GM18870 (cell line): ENCODE measurements at regions not wholly inside any gene's neighbourhood (a gene's known extent, or its start where the extent isn't known, plus 50 kb on each side); places are given as distances from the start of the nearest gene placed in this dataset.
"Not testable (repeated sequence)": the region's sequence is repeated elsewhere in the genome, so short reads cannot be mapped to it uniquely, and the experiment has no call there.

Experiments used
- ATAC-seq: cut with Tn5 transposase; IDR thresholded peaks from one replicate; pipeline ENCODE4 v1.9.1; 2021; ENCODE audit warnings: moderate library complexity; ENCODE audit not compliant: unreplicated experiment

GRCh38 chr6:8879334-8879733 lies 444.0 kb upstream of the SLC35B3 start:
- no peak for ATAC-seq

- ATAC-seq, result no peak
Measured at GRCh38 chr6:8875986-8876385, 440.6 kb upstream of the SLC35B3 start.

- no peak for ATAC-seq
Measured at GRCh38 chr6:8872589-8872988, 437.2 kb upstream of the SLC35B3 start.

GRCh38 chr6:8865451-8865850 lies 430.1 kb upstream of the SLC35B3 start:
- no peak for ATAC-seq

GRCh38 chr6:8860671-8861070 lies 425.3 kb upstream of the SLC35B3 start:
- no peak for ATAC-seq

GRCh38 chr6:8859501-8859900 lies 424.2 kb upstream of the SLC35B3 start:
- no peak for ATAC-seq

GRCh38 chr6:8858854-8859331 lies 423.5 kb upstream of the SLC35B3 start:
- ATAC-seq, result no peak

- ATAC-seq, result no peak
Measured at GRCh38 chr6:8857160-8857559, 421.8 kb upstream of the SLC35B3 start.

GRCh38 chr6:8855411-8855810 lies 420.1 kb upstream of the SLC35B3 start:
- no peak for ATAC-seq

GRCh38 chr6:8852332-8852731 lies 417.0 kb upstream of the SLC35B3 start:
- no peak for ATAC-seq

- ATAC-seq, result peak; percentile 64
Measured at GRCh38 chr6:8846680-8847079, 411.3 kb upstream of the SLC35B3 start.

- no peak for ATAC-seq
Measured at GRCh38 chr6:8845690-8846089, 410.3 kb upstream of the SLC35B3 start.

- ATAC-seq, result no peak
Measured at GRCh38 chr6:8844968-8845367, 409.6 kb upstream of the SLC35B3 start.

- no peak for ATAC-seq
Measured at GRCh38 chr6:8839626-8840025, 404.3 kb upstream of the SLC35B3 start.

GRCh38 chr6:8837343-8837742 lies 402.0 kb upstream of the SLC35B3 start:
- ATAC-seq, result no peak

GRCh38 chr6:8832695-8833094 lies 397.4 kb upstream of the SLC35B3 start:
- not testable (repeated sequence) for ATAC-seq

GRCh38 chr6:8831366-8832152 lies 396.2 kb upstream of the SLC35B3 start:
- ATAC-seq, result no peak

GRCh38 chr6:8830794-8831193 lies 395.4 kb upstream of the SLC35B3 start:
- no peak for ATAC-seq

GRCh38 chr6:8829796-8830195 lies 394.5 kb upstream of the SLC35B3 start:
- ATAC-seq, result no peak

GRCh38 chr6:8829296-8829695 lies 394.0 kb upstream of the SLC35B3 start:
- no peak for ATAC-seq

- ATAC-seq, result no peak
Measured at GRCh38 chr6:8828376-8828775, 393.0 kb upstream of the SLC35B3 start.

- ATAC-seq, result no peak
Measured at GRCh38 chr6:8825726-8826125, 390.4 kb upstream of the SLC35B3 start.

GRCh38 chr6:8821981-8822381 lies 386.6 kb upstream of the SLC35B3 start:
- ATAC-seq, result no peak
